ENCODE measurements at regions not wholly inside any gene's neighbourhood (a gene's known extent, or its start where the extent isn't known, plus 50 kb on each side); places are given as distances from the start of the nearest gene placed in this dataset.

DNA sequence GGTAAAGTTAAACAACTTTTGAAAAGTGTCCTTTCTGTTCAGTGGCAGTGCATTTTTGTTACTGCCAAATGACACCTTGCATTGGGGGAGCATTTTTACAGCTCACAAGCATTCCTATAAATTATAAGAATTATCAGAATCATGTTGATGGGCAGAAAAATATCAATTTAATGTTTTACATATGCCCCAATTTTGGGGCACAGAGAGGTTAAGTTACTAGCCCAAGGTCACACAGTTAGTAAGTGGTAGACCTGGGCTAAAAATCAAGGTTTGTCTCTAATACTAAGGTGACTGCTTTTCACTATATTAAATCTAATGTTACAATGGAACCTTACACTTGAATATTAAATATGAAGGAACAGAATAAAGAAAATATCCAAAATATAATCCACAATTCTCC, 180.1 kb upstream of the IVNS1ABP start:
- DNase-seq = no peak

DNA sequence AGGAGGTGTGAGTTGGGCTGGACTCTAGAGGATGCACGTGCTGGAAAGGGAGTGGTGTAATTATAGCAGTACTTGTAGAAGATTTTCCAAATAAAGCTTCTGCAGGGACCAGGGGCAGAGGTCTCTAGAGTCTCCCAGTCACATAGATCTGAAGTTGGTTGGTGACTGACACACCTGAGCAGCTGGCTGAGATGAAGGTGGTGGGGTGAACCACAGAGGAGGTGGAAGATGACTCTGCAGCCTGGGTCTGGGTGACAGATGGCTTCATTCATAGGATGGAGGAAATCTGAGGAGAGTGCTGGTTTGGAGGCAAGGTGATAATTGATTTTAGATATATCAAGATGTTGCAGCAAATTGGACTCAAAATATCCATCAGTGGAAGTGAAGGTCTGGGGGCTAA, 178.9 kb upstream of the IVNS1ABP start:
- no peak for DNase-seq

DNA sequence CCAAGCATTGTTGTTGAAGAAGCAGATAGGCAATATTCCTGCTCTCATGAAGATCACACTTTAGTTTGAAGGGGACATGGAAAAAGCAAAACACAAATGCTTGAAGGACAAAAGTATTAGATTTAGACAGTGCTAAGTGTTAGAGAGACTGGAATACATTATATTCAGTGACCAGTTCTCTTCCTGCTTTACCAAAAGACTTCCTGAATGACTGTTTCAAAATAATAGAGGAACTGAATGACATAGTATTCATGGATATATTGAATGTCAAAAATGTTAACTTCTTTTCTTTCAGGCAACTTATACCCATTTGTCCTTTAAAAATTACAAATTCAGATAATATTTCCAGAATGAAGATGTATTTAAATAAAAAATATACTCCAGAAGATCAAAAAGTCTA, 178.0 kb upstream of the IVNS1ABP start:
- DNase-seq = no peak

DNA sequence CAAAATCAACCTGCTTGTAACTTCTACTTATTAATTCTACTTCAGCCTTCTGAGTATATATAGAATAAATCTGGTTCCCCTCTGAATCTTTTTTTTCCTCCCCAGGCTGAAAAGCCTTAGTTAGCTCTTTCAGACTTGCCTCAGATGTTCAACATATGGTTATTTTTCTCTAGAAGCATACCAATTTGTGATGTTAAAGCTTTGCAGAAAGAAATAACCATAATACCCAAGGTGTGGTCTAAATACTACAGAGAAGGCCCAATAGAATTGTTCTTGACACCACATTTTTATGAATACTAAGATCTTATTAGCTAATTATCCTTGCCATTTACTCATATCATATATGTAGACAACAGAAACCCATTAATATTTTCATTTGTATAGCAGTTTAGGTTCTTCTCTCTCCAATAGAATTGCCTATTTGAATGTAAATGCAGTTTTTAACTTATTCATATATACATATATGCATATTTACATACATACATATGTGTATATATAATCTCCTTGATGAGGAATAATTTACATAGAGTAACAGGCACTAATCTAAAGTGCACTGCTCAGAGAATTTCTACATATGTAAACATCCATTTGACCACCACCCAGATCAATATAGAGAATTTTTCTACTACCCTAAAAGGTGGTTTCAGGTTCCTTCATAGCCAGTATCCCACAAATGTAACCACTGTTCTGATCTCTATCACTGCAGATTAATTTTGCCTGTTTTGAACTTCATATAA, 175.2 kb upstream of the IVNS1ABP start:
- DNase-seq = no peak

DNA sequence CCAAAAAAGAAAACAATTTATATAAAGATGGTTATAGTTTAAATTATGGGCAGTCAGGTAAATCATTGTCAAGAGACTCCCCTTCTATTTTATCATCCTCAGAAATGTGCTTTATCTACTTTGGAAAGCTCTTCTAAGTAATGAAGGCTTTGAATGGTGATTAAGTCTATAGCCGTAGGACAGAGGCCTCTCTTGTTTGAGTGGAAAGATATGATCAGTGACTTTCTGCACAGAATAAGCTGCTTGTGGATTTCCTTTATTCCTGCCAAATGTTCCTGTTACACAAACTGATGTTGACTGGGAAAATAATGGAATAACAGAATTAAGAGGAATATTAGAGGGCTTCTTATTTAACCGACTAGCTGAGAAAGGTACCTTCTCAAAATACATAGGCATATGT, 174.6 kb upstream of the IVNS1ABP start:
- no peak for DNase-seq

DNA sequence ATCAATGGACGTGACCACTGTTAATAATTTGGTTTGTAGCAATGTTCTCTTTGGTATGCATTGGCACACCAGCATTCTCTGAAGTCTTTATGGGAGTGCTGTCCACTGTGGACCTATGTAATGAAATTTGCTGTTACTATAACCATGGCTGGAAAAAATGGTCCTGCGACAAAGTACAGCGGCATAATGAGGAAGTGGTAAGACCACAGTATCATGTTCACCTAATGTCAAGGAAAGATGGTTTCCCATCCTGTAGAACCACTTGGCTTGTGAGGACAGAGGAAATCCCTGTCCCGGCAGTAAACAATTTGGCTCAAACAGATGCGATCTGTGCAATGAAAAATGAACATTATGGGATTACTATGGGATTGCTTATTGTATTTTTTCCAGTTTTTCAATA, 173.9 kb upstream of the IVNS1ABP start:
- DNase-seq = no peak

DNA sequence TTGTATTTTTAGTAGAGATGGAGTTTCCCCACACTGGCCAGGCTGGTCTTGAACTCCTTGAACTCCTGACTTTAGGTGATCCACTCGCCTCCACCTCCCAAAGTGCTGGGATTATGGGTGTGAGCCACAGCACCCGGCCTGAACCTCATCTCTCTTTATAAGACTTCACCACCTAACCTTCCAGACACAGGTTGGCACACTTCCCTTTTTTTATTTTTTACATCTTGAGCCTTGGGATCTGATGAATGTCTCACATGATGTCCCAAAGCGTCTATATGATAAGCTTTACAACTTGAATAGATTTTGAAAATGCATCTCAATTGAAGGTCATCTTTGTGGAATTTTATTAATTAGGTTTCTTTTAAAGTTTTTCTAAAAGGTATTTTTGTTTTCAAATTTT, 172.4 kb upstream of the IVNS1ABP start:
- DNase-seq = no peak

DNA sequence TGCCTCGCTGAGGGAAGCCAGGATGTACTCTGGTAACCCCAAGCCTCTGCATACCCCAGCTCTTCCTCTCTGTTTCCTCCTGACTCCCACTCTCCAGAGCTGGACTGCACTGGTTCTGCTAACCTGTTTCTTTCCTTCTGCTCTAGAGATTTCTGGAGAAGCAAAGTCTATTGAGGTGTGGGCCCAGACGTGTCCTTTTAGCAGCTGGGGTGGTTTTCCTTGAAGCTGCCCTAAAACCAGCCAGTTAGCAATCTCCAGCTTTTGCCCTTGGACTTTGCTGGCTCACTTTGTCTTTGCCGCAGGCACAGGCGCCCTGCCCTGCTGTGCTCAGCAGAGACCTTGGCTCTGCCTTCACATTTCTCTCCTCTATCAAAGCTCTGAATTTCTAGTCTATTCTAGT, 171.8 kb upstream of the IVNS1ABP start:
- DNase-seq = no peak

DNA sequence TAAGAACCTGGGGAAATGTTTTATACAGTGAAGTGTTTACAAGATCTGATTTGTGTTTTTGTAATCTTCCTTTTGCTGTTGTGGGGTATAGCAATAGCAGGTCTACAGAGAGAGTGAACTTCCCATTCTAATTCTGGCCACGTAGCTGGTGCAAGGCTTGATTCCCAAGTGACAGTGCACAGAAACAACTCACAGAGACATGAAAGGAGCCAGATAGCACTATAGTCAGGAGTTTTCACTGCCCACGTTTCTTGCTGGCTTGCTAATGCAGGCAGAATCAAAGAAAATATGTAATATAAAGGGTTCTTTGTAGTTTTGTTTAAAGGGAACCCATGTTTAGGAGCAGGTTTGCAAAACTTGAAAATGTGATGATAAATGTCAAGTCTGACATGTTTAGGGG, 170.9 kb upstream of the IVNS1ABP start:
- DNase-seq = no peak

DNA sequence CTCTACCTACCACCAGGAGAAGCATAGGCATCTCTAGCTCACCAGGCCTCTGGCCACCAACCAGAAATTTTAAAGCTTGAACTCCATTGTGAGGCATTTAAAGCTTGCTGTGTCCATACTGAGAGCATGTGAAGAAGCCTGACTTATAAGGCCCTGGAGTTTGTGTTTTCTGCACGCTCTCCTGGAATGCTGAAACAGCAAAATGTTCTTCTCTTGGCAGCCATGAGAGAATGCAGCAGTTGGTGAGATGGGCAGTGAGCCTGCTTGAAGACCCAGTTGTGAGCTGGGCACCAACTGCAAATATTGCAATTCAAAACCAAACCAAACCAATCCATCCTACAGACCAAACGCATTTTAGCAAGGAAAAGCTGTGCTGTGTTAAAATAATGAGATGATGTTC, 170.0 kb upstream of the IVNS1ABP start:
- DNase-seq = no peak

DNA sequence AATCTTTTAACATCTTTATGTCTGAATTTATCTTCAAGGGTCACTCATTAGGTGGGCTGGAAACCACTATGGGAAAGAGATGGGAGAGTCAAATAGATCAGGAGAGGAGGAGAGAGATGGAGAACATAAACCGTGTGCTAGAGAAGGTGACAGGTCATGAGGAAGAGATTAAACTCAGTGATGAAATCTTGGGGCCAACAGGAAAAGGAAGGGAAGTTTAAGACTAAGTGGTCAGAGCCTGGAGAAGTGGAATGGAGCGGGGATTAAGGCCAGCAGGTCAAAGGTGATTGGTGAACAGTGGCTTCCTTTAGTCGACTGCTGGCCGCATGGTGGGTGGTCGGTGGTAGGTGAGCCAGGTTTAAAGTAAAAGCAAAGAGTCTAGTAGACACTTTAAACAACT, 169.3 kb upstream of the IVNS1ABP start:
- no peak for DNase-seq

DNA sequence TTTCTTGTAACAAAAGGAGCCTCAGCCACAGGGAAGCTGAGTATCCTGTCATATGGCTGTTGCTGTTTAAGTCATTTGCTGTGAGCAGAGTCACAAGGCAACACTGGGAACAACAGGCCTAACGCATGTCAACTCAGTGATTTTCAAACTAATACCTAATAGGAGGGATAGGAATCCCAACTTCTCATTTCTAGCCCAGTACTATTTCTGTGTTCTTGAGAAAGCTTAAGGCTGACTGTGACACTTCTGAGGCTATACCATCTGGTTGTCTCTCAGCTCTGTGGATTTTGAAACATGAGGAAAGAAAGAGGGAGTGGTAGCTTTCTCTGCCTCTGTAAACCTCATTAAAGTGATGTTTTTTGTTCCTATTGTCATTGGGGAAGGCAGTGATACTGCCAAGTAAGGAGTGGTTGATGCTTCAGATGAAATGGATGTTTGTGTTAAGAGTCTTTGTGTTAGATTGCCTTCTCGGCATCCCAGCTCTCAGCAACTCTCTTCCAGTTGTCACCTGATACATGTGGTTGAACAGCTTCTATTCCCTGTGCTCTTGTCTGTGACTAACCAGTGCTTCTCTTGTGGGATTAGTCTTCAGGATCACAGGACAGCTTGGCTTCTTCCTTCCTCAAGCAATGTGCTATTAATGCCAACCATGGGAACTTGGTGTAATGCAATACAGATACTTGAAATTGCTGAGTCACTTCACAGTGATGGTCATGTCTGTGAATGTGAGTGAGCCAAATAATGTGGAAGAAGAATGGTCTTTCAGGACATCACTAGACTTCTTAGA, 166.8 kb upstream of the IVNS1ABP start:
- DNase-seq = peak in 1 of 2 experiments; percentile 36

DNA sequence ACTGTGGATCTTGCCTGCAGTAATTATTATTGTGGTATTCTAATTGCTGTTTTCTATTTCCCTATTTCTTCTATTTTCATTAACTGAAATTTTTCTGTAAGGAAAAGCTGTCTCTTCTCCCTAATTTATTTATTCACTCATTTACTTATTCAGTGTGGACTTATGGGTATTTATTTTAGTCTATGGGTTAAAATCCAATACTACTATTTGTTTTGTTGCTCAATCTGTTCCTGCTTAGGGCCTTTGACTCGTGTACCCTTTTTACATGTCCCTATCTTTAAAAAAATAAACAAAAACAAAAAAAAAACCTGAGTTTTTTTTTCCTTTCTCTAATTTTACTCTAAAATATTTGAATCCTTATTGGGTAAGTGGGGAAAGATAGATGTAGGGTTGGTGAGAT, 166.2 kb upstream of the IVNS1ABP start:
- no peak for DNase-seq

DNA sequence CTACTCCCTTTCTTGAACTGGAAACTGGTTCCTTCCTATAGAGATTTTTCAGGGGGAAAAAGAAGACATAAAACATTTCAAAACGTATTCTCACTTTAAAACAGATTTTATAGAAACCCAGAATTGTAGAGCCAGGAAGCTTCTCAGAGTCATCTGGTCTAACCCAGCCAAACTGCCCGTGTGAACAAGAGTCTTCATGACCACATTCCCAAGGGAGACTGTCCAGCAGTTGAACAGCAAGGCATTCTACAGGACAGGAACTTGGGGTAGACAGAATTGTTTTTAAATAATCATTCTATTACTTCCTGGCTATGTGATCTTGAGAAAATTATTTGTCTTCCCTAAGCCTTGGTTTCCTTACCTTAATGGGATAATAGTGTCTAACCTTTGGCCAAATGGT, 163.5 kb upstream of the IVNS1ABP start:
- DNase-seq = no peak

DNA sequence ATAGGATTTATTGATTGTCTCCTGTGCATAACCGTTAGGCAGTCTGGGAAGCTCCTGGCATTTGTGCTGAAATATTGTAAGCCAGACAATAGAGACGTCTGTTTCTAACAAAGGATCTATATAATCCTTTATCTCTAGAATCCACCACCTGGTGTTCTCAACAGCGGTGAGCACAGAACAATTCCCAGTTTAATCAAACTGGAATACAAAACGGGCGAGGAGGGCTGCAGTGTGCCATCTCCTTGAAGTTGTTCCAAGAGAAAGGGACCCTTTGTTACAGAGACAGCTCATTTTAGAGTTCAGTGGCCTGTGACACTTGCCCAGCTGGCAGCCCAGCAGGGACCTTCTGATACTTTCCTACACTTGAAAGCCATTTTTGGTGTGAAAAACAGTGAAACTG, 162.8 kb upstream of the IVNS1ABP start:
- peak; percentile 36 to 64 for DNase-seq

DNA sequence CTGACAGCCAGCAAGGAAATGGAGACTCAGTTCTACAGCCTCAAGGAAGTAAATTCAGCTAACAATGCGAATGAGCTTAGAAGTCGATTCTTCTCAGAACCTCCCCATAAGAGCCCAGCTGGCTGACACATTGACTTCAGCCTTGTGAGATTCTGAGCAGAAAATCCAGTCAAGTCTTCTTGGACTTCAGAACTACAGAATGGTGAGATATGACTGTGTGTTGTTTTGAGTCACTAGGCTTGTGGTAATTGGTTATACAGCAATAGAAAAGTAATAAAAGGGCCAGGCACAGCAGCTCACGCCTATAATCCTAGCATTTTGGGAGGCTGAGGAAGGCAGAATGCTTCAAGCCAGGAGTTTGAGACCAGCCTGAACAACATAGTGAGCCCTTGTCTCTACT, 161.8 kb upstream of the IVNS1ABP start:
- no peak for DNase-seq

DNA sequence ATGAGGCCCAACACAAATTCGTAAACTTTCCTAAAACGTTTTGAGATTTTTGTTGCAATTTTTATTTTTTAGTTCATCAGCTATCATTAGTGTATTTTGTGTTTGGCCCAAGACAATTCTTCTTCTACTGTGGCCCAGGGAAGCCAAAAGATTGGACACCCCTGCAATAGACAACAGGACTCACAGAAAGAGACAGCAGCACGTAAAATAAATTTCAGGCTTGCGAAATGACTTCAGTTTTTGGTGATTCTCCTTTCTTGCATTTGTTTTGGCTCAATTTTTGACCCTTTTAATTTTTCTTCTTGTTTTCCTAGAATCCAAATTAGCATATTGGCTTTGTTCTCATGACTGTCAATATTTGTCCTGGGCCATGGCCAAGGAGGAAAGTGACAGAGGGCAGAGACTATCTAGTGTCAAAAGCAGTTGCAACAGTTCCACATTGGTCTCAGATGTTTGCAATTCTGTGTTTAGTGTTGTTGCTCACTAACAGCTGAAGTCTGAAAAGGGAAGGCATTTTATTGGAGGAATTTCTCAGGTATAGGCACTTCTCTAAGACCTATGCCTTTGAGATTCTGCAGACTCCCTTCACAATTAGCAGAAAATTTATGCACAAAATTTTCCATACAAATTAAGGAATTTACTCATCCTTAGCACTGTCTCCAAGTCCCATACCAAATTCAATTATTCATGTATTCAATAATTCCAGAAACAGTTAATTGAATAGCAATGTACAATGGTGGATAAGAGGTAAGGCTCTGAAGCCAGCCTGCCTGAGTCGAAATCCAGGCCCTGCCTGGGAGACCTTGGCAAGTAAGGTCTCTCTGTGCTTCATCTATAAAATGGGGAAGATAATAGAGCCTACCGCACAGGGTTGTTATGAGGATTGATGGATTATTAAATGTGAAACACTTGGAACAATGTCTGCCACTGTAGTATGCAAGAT, 160.9 kb upstream of the IVNS1ABP start:
- DNase-seq = peak; percentile 53 to 56

DNA sequence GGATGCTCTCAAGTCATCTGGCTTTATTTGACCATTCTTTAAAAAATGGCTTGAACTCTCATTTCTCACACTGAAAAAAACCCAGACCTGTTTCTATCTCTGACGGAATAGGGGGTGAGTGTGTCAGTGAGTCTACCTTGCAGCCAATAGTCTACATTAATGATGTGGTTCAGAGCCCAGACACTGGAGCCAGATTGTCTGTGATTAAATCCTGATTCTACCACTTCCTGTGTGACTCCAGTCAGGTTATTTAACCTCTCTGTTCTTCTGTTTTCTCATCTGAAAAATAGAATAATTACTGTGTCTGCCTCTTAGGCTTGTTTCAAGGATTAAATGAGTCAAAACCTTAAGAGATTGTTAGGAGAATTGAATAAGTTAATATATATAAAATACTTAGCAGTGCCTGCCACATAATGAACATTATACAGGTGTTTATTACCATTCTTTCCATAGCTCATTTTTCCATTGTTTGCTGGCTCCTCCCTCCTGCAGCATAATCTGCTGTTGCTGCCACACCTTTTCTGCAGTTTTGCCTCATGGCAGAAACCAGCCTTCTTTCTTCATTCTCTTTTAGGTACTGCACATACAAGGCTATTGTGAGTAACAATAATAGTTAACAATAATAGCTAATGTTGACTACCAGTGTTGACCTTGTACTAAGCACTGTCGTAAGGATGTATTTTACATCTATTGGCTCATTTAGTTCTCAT, 157.6 kb upstream of the IVNS1ABP start:
- DNase-seq = no peak

DNA sequence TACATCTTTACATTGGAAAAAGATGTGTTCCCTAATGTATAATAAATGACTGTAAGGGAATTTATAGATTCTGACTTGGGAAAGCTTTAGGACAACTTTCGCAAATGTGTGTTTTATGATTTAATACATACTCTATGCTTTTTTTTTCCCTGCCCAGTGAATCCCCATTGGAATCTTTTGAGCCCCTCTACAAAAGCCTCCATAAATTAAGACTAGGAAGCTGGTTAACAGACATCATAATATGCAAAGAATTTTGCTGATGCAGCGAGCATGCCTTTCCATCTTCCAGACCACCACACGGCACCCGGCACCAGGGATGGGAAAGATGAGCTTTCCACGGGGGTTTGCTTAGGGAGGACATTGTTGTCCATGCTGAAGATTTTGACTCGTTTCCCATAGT, 156.1 kb upstream of the IVNS1ABP start:
- DNase-seq = no peak

DNA sequence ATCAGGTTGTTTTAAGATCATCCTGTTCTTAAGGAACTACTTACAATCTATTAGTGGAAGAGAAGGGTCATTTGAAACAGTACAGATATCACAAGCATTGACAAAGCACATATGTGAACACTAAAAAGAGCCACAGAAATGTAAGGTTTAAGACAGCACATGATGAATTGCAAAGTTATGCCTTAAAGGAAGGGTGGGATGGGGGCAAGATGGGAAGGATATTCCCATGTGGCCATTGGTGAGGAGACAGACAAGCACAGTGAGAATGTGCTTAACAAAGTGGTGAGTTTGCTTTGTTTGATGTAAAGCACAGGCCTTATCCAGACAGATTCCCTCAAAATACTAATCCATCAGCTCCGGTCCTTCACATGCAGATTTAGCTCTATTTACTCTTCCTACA, 151.6 kb upstream of the IVNS1ABP start:
- no peak for DNase-seq

DNA sequence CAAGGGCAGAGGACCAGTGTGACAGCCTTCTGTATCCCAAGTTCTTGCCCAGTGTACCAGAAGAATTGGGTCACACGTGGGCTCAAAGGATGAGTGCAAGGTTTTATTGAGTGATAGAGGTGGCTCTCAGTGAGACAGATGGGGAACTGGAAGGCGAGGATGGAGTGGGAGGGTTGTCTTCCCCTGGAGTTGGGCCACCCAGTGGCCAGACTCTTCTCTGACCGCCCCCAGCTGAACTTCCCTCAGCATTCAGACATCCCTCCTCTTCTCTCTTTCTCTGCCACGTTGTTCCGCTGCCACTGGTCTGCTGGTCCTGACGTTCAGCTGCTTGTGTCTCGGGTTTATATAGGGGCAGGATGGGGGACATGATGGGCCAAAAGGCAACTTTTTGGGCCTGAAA, 150.1 kb upstream of the IVNS1ABP start:
- no peak for DNase-seq

DNA sequence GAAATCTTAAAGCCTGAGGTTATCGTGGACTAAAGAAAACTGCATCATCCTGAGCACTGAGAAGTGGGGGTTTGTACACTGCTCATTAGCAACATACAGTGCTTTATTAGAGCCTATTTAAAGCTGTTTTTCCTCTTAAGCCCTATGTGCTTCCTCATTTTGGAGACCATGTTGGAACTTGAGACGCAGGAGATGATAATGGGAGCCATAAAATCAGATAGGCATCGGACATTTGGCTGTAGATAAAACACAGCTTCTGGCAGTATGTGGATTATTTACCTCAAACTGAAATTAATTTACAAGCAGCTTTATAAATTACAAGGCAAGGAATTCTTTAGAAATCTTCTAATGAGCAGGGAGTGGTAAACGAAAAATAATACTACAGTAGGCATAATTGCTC, 147.7 kb upstream of the IVNS1ABP start:
- no peak for DNase-seq

DNA sequence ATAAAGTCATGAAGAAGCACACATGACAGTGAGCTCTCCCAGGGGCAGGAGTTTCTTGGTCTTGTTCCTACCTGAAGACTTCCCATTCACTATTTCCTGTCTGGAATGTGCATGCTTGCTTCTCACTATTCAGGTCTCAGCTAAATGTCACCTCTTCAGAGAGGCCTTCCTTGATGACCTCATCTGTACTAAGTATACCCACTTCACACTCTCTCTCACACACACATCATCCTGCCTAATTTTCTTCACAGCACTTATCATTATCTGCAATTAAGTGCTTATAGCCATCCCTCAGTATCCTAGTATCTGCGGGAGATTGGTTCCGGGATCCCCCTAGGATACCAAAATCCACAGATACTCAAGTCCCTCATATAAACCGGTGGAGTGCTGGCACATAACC, 146.4 kb upstream of the IVNS1ABP start:
- DNase-seq = no peak
